ENCODE measurements at regions not wholly inside any gene's neighbourhood (a gene's known extent, or its start where the extent isn't known, plus 50 kb on each side); places are given as distances from the start of the nearest gene placed in this dataset.
A peak's percentile ranks its signal among the peaks of the same experiment; 100 is the strongest.

DNA sequence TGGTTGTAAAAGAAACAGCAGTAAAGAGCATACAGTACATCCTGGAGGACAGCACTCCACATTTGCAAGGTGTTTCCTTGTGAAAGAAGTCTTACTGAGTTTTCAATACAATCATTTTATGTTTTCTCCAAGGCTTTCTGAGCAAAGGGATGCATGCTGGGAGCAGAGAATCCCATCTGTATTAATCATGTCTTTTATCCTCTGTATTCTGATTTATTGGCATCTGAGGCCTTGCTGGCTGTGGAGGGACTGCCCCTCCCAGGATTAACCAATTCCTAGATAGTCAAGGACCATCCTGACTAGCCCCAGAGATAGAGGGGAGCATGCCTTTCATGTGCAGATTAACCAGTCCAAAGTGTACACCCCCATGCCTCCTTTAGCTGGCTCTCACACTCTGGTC, 476.3 kb downstream of the SIPA1L2 start:
- no peaks in the 10 kb centered on the region for H3K27me3 ChIP-seq (ENCODE audit: insufficient read depth, poor library complexity, severe bottlenecking)
- H3K4me3 ChIP-seq (replicated peaks; ENCODE audit: insufficient read depth, low read length) = no peak overlapping the region
- H3K27ac ChIP-seq (replicated peaks) = no peak overlapping the region
- TF ChIP-seq REST (IDR thresholded peaks at IDR 0.05; ENCODE audit: insufficient replicate concordance, low read depth) (no peak), CTCF (IDR thresholded peaks at IDR 0.05; ENCODE audit: insufficient read depth, low read length) (no peak), GABPA (IDR thresholded peaks at IDR 0.05; ENCODE audit: low read depth) (no peak), POLR2AphosphoS5 (IDR thresholded peaks at IDR 0.05; ENCODE audit: low read depth) (no peak), SPI1 (IDR thresholded peaks at IDR 0.05; ENCODE audit: borderline replicate concordance, low read depth) (no peak)
- no peak for DNase-seq (ENCODE audit: low read depth in 1 of 2, low spot score in 1 of 2)

DNA sequence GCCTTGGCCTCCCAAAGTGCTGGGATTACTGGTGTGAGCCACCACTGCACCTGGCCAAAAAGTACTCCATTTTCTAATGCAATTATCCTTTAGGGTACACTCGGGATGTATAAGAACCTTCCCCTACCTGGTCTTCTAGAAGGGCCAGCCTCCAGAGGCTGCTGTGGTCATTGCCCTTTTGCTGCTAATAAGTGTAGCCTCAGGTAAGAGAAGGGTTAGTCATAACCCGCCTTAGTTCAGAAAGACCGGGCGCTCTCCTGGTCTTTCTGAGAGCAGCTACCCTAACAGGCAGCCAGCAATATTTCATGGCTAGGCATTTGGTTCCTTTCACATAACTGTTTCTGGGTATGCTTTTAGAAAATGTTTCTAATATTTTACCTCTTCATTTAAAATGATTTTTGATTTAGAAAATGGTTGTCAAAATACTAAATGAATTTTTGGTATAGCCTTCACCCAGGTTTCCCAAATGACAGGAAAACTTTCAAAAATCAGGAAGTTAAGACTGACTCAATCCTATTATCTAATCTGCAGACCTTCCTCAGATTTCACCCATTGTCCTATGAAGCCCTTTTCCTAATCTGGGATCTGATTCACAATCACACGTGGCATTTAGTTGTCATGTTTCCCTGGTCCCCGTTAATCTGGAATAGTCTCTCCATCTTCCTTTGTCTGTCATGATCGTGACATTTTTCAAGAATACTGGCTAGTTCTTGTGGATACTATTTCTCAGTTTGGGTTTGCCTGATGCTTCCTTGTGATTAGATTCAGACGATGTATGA, 479.0 kb downstream of the SIPA1L2 start:
- no peak for DNase-seq (ENCODE audit: low read depth in 1 of 2, low spot score in 1 of 2)
- TF ChIP-seq POLR2AphosphoS5 (IDR thresholded peaks at IDR 0.05; ENCODE audit: low read depth) (no peak), GABPA (IDR thresholded peaks at IDR 0.05; ENCODE audit: low read depth) (no peak), CTCF (IDR thresholded peaks at IDR 0.05; ENCODE audit: insufficient read depth, low read length) (no peak), REST (IDR thresholded peaks at IDR 0.05; ENCODE audit: insufficient replicate concordance, low read depth) (no peak), SPI1 (IDR thresholded peaks at IDR 0.05; ENCODE audit: borderline replicate concordance, low read depth) (no peak)
- no peak overlapping the region for H3K4me3 ChIP-seq (replicated peaks; ENCODE audit: insufficient read depth, low read length)
- H3K27me3 ChIP-seq (ENCODE audit: insufficient read depth, poor library complexity, severe bottlenecking) = no peaks in the 10 kb centered on the region
- no peak overlapping the region for H3K27ac ChIP-seq (replicated peaks)

- DNase-seq (ENCODE audit: low read depth in 1 of 2, low spot score in 1 of 2) = no peak
- Histone ChIP-seq H3K27me3 (ENCODE audit: insufficient read depth, poor library complexity, severe bottlenecking) (no peaks in the 10 kb centered on the region), H3K27ac (replicated peaks) (no peak overlapping the region), H3K4me3 (replicated peaks; ENCODE audit: insufficient read depth, low read length) (no peak overlapping the region)
- TF ChIP-seq SPI1 (IDR thresholded peaks at IDR 0.05; ENCODE audit: borderline replicate concordance, low read depth) = no peak
- TF ChIP-seq REST (IDR thresholded peaks at IDR 0.05; ENCODE audit: insufficient replicate concordance, low read depth) = peak; percentile 35
Observed at GRCh38 chr1:232149287-232150201, 480.4 kb downstream of the SIPA1L2 start.
